Vagina (tissue), 2 donors: ENCODE measurements at regions not wholly inside any gene's neighbourhood (a gene's known extent, or its start where the extent isn't known, plus 50 kb on each side); places are given as distances from the start of the nearest gene placed in this dataset.

Experiments used
- POLR2A ChIP-seq, 2 donors: fragments of 450-650 bp; IDR thresholded peaks; one replicate each; pipeline ENCODE4 v1.6.1; 2017; ENCODE audit warnings: antibody characterized with exemption in 2 of 2, mild to moderate bottlenecking in 2 of 2, moderate library complexity in 2 of 2
- TF ChIP-seq, protein P1 (sequence below), 3 experiments: fragments of 450-650 bp in 2 of 3; fragments of 200-600 bp in 1 of 3; sonication (generic) in 1 of 3; IDR thresholded peaks; one replicate each; pipeline ENCODE4 v1.5.1; 2017 to 2019; ENCODE audit warnings: antibody characterized with exemption in 3 of 3, mild to moderate bottlenecking in 2 of 3, moderate library complexity in 2 of 3

DNA sequence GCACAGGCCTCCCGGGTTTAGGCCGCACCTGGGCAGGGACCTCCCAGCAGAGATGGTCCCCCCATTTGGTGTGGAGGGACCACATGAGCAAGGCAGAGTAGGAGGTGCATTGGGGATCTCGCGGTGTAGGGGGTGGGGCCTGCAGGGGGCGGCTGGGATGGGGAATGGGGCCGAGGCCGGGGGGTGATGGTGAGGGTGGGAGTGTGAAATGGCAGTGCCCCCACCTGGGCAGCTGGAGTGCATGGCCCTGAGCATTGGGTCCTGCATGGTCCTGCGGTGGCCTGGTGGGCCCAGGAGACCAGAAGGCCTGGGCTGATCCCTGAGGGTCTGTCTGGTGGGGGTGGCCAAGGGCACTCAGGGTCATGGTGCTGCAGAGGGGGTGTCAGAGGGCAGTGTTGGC is 111.8 kb downstream of the KIF26A start:
- TF ChIP-seq, protein P1, sequence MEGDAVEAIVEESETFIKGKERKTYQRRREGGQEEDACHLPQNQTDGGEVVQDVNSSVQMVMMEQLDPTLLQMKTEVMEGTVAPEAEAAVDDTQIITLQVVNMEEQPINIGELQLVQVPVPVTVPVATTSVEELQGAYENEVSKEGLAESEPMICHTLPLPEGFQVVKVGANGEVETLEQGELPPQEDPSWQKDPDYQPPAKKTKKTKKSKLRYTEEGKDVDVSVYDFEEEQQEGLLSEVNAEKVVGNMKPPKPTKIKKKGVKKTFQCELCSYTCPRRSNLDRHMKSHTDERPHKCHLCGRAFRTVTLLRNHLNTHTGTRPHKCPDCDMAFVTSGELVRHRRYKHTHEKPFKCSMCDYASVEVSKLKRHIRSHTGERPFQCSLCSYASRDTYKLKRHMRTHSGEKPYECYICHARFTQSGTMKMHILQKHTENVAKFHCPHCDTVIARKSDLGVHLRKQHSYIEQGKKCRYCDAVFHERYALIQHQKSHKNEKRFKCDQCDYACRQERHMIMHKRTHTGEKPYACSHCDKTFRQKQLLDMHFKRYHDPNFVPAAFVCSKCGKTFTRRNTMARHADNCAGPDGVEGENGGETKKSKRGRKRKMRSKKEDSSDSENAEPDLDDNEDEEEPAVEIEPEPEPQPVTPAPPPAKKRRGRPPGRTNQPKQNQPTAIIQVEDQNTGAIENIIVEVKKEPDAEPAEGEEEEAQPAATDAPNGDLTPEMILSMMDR (IDR thresholded peaks at IDR 0.05), result no peak
- no peak for TF ChIP-seq POLR2A (IDR thresholded peaks at IDR 0.05)
